8988T (cell line): ENCODE measurements at regions not wholly inside any gene's neighbourhood (a gene's known extent, or its start where the extent isn't known, plus 50 kb on each side); places are given as distances from the start of the nearest gene placed in this dataset.
"Not testable (repeated sequence)": the region's sequence is repeated elsewhere in the genome, so short reads cannot be mapped to it uniquely, and the experiment has no call there.

ENCODE experiments used
- DNase-seq: peaks from one replicate; pipeline ENCODE4 v3.0.0; 2011

- no peak for DNase-seq
Observed at GRCh38 chr10:20486791-20487190, 410.3 kb downstream of the NEBL start.

DNA sequence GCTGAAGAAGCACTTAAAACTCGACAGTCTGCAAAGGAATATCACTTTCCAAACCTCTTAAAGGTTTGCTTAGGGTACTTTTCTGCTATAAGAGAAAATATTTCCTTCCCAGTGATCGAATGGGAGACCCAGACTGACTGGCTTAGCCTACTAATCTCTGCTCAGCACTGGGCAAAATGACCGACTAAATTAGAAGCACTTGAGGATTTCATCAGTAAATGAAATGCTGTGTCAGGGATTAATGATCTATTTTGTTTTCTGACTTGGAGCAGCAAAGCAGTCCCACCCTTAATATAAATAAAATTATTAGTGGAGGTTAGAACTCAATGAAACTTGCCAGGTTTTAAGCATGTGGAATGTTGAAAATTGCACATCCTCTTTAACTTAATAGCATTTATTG lies 411.6 kb downstream of the NEBL start:
- no peak for DNase-seq

DNA sequence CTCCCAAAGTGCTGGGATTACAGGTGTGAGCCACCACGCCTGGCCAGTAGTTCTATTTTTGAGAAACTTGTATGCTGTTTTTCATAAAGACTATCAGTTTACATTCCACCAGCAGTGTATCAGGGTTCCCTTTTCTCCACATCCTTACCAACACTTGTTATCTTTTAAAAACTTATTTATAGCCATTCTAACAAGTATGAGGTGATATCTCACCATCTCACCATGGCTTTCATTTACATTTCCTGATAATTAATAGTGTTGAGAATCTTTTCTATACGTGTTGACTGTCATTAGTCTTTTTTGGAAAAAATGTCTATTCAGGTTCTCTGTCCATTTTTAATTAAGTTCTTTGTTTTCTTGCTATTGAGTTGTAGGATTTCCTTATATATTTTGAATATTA lies 416.1 kb downstream of the NEBL start:
- DNase-seq = no peak

DNA sequence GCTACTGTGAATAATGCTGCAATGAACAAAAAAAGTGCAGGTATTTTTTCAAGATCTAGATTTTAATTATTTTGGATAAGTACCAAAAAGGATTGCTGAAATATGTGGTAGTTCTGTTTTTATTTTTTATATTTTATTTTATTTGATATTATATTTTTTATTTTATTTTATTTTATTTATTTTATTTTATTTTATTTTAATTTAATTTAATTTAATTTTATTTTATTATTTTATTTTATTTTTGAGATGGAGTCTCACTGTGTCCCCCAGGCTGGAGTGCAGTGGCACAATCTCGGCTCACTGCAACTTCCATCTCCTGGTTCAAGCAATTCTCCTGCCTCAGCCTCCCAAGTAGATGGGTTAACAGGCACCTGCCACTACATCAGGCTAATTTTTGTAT lies 416.5 kb downstream of the NEBL start:
- DNase-seq = not testable (repeated sequence)

GRCh38 chr10:20474064-20474463 lies 423.0 kb downstream of the NEBL start:
- no peak for DNase-seq

GRCh38 chr10:20473023-20473760 lies 423.9 kb downstream of the NEBL start:
- no peak for DNase-seq

DNA sequence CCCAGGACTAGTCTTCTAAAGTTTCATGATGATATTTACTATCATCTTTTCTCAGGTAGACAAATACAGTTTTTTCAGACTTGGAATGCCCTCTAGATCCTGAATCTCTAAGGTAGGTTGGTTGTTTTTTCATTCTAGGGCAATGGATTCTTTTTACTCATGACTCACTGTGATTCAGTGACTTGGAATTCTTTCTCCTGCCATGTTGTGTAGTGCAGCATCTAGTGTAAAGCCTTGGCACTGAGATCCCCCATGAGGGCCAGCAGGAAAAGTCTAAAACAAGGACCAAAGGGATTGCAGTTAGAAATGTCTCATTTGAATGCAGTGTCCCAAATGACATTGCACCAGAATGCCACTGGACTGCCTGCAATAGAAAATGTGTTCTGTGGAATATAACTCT lies 430.4 kb downstream of the NEBL start:
- peak; percentile 33 for DNase-seq

- DNase-seq = no peak
Observed at GRCh38 chr10:20457649-20458048, 439.5 kb downstream of the NEBL start.

DNA sequence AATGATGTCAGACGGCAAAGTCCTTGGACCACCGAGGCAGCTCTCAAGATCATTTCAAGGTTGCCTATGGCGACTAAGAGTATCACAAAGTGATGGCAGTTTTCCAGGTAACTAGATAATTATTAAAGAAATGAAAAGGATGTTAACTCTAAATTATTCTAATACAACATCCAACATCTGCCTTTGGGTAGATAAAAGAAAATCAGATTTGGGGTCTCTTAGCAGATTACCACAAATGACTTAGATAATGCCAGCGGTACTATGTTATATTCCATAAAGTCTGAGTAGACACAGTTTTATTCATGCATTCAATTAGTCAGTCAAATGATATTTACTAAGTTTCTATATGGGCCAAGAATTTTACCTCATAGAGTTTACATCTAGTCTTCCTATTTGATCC lies 441.3 kb downstream of the NEBL start:
- no peak for DNase-seq

GRCh38 chr10:20454331-20454730 lies 442.8 kb downstream of the NEBL start:
- no peak for DNase-seq

DNA sequence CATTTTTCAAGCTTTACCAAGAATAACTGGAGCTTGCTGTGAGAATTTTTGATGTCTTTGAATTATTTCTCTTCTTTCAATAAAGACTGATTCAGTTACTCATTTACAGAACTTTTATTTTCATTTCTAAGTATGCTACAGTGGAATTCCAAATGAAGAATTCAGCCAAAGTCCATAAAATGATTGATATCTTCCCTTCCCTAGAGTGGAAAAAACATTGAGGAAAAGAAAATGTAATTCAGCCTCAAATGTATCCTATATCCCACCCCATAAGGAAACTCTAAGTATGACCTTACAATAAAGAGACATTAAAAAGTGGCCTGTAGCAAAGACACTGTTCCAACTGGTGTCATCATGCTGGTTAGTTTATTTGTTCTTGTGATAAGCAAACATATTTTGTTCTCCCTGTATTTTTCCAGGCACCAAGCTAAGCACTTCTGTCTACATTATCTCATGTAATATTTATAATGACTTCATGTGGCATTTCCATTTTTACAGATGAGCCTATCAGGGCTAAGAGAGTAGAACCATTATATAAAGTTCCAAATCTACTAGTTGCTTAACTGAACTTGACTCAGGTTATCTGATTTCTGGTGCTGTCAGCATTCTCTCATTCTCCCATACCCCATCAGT lies 450.4 kb downstream of the NEBL start:
- no peak for DNase-seq

GRCh38 chr10:20443094-20443493 lies 454.0 kb downstream of the NEBL start:
- DNase-seq = no peak

DNA sequence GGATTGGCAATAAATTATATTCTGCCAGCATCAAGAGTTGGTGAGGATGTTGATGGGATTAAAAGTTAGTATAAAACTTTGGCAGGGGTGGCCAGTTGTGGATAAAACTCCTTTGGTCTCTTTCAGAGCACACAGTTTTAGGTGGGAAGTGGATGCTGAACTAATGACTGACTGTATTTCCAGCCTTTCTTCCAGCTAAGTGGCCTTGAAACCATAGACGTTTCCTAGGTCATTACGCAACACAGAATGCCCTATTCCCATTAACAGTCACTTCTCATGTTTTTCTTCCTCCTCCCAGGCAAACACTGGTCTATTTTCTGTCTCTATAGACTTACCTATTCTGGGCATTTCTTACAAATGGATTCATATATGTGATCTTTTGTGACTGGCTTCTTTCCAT lies 467.4 kb downstream of the NEBL start:
- no peak for DNase-seq

GRCh38 chr10:20427821-20428220 lies 469.3 kb downstream of the NEBL start:
- no peak for DNase-seq

GRCh38 chr10:20418286-20418685 lies 478.8 kb downstream of the NEBL start:
- no peak for DNase-seq

DNA sequence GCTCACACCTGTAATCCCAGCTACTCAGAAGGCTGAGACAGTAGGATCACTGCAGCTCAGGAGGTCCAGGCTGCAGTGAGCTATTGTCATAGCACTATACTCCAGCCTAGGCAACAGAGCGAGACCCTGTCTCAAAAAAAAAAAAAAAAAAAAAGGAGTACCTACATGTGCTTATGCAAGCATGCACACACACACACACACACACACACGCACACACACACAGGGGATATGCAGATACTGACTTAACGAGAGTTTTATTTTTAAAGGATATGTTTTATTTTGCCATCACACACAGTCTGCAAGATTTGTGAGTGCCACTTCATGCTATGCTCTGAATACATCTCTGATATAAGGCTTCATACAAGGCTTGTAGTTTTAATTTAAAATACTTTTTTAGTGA lies 479.3 kb downstream of the NEBL start:
- DNase-seq = no peak

DNA sequence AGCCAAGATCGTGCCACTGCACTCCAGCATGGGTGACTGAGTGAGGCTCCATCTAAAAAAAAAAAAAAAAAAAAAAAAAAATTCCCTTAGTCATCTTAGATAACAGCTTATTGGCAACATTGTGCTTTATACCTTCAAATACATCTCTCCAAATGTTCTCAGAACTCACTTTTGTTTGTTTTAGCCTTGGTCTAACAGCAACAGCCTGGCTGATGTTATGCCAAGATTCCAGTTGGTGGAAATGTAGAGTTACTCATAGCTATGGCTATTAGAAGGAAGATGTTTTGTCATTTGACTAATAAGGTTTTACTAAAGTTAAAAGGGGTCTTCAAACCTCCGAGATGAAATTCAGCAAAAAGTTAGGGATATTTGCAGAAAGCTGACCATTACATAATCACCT lies 481.4 kb downstream of the NEBL start:
- DNase-seq = no peak

- DNase-seq = no peak
Observed at GRCh38 chr10:20407357-20407756, 489.8 kb downstream of the NEBL start.

DNA sequence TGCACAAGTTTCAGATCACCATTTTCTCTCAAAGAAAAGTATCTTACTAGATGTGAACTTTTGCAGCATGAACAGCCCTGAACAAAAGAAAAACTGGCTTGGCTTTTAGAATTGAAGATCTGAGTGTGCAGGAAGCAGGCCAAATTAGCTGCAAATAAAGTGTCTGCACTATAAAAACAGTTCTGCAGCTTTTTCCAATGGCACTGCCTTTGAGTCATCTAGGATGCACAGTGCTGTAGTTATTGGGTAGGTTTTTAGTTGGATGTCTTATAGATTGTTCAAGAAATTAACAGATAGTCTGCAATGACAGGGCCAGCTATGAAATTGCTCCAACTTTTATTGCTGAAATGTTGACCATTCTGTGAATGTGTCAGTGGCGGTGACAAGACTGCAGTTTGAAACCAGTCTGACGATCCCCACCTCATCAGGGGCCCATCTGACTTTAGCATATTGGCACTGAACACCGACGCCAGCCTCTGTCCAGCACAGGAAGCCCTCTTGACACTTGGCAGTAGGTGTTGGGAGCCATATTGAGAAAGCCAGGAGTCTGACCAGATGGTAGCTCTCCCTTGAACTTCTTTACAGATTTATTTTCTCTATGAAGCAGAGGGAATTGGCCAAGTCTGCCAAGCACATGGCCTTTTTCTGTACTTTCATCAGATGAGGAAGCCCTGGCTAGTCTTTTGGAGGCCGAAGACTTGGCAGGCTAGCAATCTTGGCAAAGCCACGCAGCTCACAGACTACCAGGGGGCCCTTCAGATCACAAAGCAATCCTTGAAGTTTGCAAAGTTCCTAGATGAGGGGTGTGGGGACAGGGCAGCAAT lies 490.6 kb downstream of the NEBL start:
- no peak for DNase-seq

GRCh38 chr10:20405761-20406160 lies 491.4 kb downstream of the NEBL start:
- DNase-seq = no peak

DNA sequence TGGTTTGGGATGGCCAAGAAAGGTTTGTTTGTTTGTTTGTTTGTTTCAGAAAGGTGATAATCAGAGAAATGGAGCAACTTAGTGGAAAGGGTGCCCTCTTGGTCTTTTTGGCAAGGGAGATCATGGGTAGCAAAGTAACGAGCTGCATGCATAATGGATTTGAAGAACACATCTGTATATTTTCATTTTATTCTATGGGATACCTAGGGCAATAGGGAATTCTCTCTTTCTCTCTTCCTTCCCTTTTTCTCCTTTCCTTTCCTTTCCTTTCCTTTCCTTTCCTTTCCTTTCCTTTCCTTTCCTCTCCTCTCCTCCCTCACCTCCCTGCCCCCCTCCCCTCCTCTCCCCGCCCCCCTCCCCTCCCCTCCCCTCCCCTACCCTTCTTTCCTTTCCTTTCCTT lies 492.1 kb downstream of the NEBL start:
- DNase-seq = no peak

DNA sequence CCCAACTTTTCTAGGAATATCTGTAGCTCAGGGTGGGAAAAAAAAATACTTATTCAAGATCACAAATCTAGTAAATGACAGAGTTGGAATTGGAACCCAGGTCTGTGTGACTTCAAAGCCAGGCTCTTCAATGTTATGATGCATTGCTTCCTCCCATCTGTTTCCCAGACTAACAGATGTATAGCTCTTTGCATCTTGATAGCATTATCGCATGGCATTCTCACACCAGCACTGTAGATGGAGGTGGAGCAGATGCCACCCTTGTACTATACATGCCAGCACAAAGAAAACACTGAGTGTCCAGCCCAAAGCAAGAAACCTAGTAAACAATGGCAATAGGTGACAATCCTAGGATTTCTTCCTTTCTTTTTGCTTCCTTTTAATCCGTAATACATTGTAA lies 497.3 kb downstream of the NEBL start:
- DNase-seq = no peak

- DNase-seq = no peak
Observed at GRCh38 chr10:20396701-20397100, 500.4 kb downstream of the NEBL start.

GRCh38 chr10:20396205-20396604 lies 500.9 kb downstream of the NEBL start:
- no peak for DNase-seq
